Right ventricle myocardium superior (tissue), 1 donor: ENCODE measurements at regions not wholly inside any gene's neighbourhood (a gene's known extent, or its start where the extent isn't known, plus 50 kb on each side); places are given as distances from the start of the nearest gene placed in this dataset.
"Not testable (repeated sequence)": the region's sequence is repeated elsewhere in the genome, so short reads cannot be mapped to it uniquely, and the experiment has no call there.

Source experiments
- ATAC-seq: fragments of 200-7000 bp; cut with Tn5 transposase; one replicate; pipeline ENCODE4 v1.9.1; 2020; ENCODE audit warnings: mild to moderate bottlenecking; ENCODE audit not compliant: poor library complexity
- DNase-seq: peaks from one replicate; pipeline ENCODE4 v3.0.0-alpha.2; 2020
- intact Hi-C: fragments of 100-400 bp; cut with DNase I; formaldehyde crosslinking; loops from one replicate; pipeline ENCODE4 v1.11.2; 2022
- donor health status: DM: no; HTN: yes; CAD: no; lungs with severe emphysema.

GRCh38 chr3:178119608-178120295, 416.5 kb upstream of the KCNMB2 start:
- peak; percentile 18 for DNase-seq
- ATAC-seq, intact Hi-C loops: not testable (repeated sequence)

- intact Hi-C loops = no loop called here
- DNase-seq = no peak
- no peak for ATAC-seq
These were observed 415.9 kb upstream of the KCNMB2 start for GRCh38 chr3:178120367-178120766.

- ATAC-seq = no peak
- DNase-seq = no peak
- intact Hi-C loops = no loop called here
These were observed 409.6 kb upstream of the KCNMB2 start for GRCh38 chr3:178126686-178127085.

- ATAC-seq (no peak), DNase-seq (no peak)
- intact Hi-C loops = no loop called here
These were observed 409.0 kb upstream of the KCNMB2 start for GRCh38 chr3:178127221-178127620.

- no peak for DNase-seq
- no peak for ATAC-seq
- intact Hi-C loops = no loop called here
These were observed 407.1 kb upstream of the KCNMB2 start for GRCh38 chr3:178129109-178129508.

GRCh38 chr3:178131801-178132200, 404.4 kb upstream of the KCNMB2 start:
- no peak for ATAC-seq
- DNase-seq = no peak
- intact Hi-C loops = no loop called here

- no peak for DNase-seq
- no peak for ATAC-seq
- intact Hi-C loops = no loop called here
These were observed 399.0 kb upstream of the KCNMB2 start for GRCh38 chr3:178137206-178137605.

- intact Hi-C loops = no loop called here
- ATAC-seq = no peak
These were observed 398.4 kb upstream of the KCNMB2 start for GRCh38 chr3:178137831-178138230.

GRCh38 chr3:178139116-178139515, 397.1 kb upstream of the KCNMB2 start:
- DNase-seq = no peak
- ATAC-seq = no peak

More at GRCh38 chr3:178137831-178138230, 398.4 kb upstream of the KCNMB2 start:
- DNase-seq = no peak

GRCh38 chr3:178140531-178141304, 395.5 kb upstream of the KCNMB2 start:
- intact Hi-C loops = no loop called here
- DNase-seq = no peak
- ATAC-seq = no peak

More at GRCh38 chr3:178139116-178139515, 397.1 kb upstream of the KCNMB2 start:
- intact Hi-C loops = no loop called here

GRCh38 chr3:178141305-178141684, 394.9 kb upstream of the KCNMB2 start:
- ATAC-seq, intact Hi-C loops, DNase-seq: not testable (repeated sequence)

GRCh38 chr3:178146406-178146831, 389.8 kb upstream of the KCNMB2 start:
- ATAC-seq = no peak
- intact Hi-C loops = no loop called here

GRCh38 chr3:178147001-178147400, 389.2 kb upstream of the KCNMB2 start:
- ATAC-seq = no peak
- DNase-seq = no peak
- intact Hi-C loops = no loop called here

More at GRCh38 chr3:178146406-178146831, 389.8 kb upstream of the KCNMB2 start:
- DNase-seq = no peak

- ATAC-seq (no peak), DNase-seq (no peak)
- intact Hi-C loops = no loop called here
These were observed 384.0 kb upstream of the KCNMB2 start for GRCh38 chr3:178152031-178152806.

GRCh38 chr3:178152988-178153387, 383.2 kb upstream of the KCNMB2 start:
- no peak for DNase-seq
- ATAC-seq = no peak
- intact Hi-C loops = no loop called here

- intact Hi-C loops = no loop called here
- ATAC-seq = peak; percentile 27
- DNase-seq = no peak
These were observed 380.7 kb upstream of the KCNMB2 start for GRCh38 chr3:178155521-178155920.

- intact Hi-C loops = no loop called here
- ATAC-seq (no peak), DNase-seq (no peak)
These were observed 379.9 kb upstream of the KCNMB2 start for GRCh38 chr3:178156301-178156700.

- ATAC-seq = no peak
These were observed 376.5 kb upstream of the KCNMB2 start for GRCh38 chr3:178159691-178160220.

GRCh38 chr3:178169421-178169820, 366.8 kb upstream of the KCNMB2 start:
- no peak for ATAC-seq
- no peak for DNase-seq
- intact Hi-C loops = no loop called here

More at GRCh38 chr3:178159691-178160220, 376.5 kb upstream of the KCNMB2 start:
- no peak for DNase-seq
- intact Hi-C loops = no loop called here
